ENCODE measurements at regions not wholly inside any gene's neighbourhood (a gene's known extent, or its start where the extent isn't known, plus 50 kb on each side); places are given as distances from the start of the nearest gene placed in this dataset.

DNA sequence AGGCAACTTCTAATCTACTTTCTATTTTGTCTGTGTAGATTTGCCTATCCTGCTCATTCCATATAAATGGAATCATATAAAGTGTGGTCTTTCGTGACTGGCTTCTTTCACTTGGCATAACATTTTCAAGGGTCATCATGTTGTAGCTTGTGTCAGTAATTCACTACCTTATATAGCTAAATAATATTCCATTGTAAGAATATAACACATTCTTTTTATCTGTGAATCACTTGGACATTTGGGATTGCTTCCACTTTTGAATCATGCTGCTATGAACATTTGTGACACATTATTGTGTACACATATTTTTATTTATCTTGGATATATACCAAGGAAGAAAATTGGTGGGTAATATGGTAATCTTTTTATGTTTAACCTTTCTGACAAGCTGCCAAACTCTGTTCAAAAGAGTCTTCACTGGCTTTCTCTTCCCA is 89.0 kb upstream of the CSNK1A1L start:
- TF ChIP-seq, protein P1, sequence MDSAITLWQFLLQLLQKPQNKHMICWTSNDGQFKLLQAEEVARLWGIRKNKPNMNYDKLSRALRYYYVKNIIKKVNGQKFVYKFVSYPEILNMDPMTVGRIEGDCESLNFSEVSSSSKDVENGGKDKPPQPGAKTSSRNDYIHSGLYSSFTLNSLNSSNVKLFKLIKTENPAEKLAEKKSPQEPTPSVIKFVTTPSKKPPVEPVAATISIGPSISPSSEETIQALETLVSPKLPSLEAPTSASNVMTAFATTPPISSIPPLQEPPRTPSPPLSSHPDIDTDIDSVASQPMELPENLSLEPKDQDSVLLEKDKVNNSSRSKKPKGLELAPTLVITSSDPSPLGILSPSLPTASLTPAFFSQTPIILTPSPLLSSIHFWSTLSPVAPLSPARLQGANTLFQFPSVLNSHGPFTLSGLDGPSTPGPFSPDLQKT (IDR thresholded peaks at IDR 0.05; ENCODE audit: borderline replicate concordance, low read depth, low read length): no peak
- H3K27ac ChIP-seq (ENCODE audit: extremely low read depth, low read depth, low read length): no peak overlapping the region
- H3K4me1 ChIP-seq (ENCODE audit: control insufficient read depth, insufficient read depth, low read length): no peaks in the 10 kb centered on the region
- H3K9me3 ChIP-seq (ENCODE audit: control insufficient read depth, insufficient read depth, low read depth, low read length): no peaks in the 10 kb centered on the region
- no peak overlapping the region for H3K4me3 ChIP-seq (ENCODE audit: low read depth, low read length)
- H3K36me3 ChIP-seq (ENCODE audit: control insufficient read depth in 2 of 2, insufficient read depth in 1 of 2, low read length in 2 of 2): no peaks in the 10 kb centered on the region
- ChIA-PET POLR2A (no interaction called here), CTCF (no interaction called here)

DNA sequence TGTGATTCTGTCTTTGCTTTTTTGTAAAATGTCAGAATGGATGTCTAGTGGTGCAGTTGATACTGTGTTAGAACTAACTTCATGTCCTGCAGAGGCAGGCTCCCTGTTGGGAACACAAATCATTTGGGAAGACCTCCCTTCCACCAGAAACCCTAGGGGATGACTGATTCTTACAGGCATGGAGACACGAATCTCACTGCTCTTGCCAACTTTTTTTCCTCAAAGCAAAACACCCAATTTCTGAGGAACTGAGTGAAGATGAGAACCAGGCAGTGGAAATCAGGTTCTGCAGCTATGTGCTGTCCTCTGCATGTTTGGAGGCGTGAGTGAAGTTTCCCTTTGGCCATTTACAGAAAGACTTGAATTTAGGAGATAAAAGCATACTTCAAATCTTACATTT is 87.5 kb upstream of the CSNK1A1L start:
- Histone ChIP-seq H3K4me1 (ENCODE audit: control insufficient read depth, insufficient read depth, low read length) (no peaks in the 10 kb centered on the region), H3K4me3 (ENCODE audit: low read depth, low read length) (no peak overlapping the region), H3K36me3 (ENCODE audit: control insufficient read depth in 2 of 2, insufficient read depth in 1 of 2, low read length in 2 of 2) (no peaks in the 10 kb centered on the region), H3K27ac (ENCODE audit: extremely low read depth, low read depth, low read length) (no peak overlapping the region), H3K9me3 (ENCODE audit: control insufficient read depth, insufficient read depth, low read depth, low read length) (no peaks in the 10 kb centered on the region)
- ChIA-PET POLR2A (no interaction called here), CTCF (no interaction called here)
- TF ChIP-seq EGR2 (tag by site-specific recombination; IDR thresholded peaks at IDR 0.05; ENCODE audit: low read depth) (no peak), ZNF19 (tag by site-specific recombination; IDR thresholded peaks at IDR 0.05; ENCODE audit: low read depth) (no peak), ZNF521 (tag by site-specific recombination; IDR thresholded peaks at IDR 0.05) (no peak), ZNF654 (tag by site-specific recombination; IDR thresholded peaks at IDR 0.05; ENCODE audit: low read depth) (no peak), ZXDB (tag by site-specific recombination; IDR thresholded peaks at IDR 0.05) (no peak), ZNF426 (tag by site-specific recombination; IDR thresholded peaks at IDR 0.05) (no peak), HOXC10 (CRISPR knock-in tag; IDR thresholded peaks at IDR 0.05) (no peak)
- TF ChIP-seq, protein P2, sequence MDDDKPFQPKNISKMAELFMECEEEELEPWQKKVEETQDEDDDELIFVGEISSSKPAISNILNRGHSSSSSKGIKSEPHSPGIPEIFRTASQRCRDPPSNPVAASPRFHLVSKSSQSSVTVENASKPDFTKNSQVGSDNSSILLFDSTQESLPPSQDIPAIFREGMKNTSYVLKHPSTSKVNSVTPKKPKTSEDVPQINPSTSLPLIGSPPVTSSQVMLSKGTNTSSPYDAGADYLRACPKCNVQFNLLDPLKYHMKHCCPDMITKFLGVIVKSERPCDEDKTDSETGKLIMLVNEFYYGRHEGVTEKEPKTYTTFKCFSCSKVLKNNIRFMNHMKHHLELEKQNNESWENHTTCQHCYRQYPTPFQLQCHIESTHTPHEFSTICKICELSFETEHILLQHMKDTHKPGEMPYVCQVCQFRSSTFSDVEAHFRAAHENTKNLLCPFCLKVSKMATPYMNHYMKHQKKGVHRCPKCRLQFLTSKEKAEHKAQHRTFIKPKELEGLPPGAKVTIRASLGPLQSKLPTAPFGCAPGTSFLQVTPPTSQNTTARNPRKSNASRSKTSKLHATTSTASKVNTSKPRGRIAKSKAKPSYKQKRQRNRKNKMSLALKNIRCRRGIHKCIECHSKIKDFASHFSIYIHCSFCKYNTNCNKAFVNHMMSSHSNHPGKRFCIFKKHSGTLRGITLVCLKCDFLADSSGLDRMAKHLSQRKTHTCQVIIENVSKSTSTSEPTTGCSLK (tag by site-specific recombination; IDR thresholded peaks at IDR 0.05): no peak
- TF ChIP-seq, protein P3, sequence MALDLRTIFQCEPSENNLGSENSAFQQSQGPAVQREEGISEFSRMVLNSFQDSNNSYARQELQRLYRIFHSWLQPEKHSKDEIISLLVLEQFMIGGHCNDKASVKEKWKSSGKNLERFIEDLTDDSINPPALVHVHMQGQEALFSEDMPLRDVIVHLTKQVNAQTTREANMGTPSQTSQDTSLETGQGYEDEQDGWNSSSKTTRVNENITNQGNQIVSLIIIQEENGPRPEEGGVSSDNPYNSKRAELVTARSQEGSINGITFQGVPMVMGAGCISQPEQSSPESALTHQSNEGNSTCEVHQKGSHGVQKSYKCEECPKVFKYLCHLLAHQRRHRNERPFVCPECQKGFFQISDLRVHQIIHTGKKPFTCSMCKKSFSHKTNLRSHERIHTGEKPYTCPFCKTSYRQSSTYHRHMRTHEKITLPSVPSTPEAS (tag by site-specific recombination; IDR thresholded peaks at IDR 0.05): no peak
- TF ChIP-seq, protein P4, sequence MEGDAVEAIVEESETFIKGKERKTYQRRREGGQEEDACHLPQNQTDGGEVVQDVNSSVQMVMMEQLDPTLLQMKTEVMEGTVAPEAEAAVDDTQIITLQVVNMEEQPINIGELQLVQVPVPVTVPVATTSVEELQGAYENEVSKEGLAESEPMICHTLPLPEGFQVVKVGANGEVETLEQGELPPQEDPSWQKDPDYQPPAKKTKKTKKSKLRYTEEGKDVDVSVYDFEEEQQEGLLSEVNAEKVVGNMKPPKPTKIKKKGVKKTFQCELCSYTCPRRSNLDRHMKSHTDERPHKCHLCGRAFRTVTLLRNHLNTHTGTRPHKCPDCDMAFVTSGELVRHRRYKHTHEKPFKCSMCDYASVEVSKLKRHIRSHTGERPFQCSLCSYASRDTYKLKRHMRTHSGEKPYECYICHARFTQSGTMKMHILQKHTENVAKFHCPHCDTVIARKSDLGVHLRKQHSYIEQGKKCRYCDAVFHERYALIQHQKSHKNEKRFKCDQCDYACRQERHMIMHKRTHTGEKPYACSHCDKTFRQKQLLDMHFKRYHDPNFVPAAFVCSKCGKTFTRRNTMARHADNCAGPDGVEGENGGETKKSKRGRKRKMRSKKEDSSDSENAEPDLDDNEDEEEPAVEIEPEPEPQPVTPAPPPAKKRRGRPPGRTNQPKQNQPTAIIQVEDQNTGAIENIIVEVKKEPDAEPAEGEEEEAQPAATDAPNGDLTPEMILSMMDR (tag by site-specific recombination; IDR thresholded peaks at IDR 0.05): no peak
- TF ChIP-seq, protein P5, sequence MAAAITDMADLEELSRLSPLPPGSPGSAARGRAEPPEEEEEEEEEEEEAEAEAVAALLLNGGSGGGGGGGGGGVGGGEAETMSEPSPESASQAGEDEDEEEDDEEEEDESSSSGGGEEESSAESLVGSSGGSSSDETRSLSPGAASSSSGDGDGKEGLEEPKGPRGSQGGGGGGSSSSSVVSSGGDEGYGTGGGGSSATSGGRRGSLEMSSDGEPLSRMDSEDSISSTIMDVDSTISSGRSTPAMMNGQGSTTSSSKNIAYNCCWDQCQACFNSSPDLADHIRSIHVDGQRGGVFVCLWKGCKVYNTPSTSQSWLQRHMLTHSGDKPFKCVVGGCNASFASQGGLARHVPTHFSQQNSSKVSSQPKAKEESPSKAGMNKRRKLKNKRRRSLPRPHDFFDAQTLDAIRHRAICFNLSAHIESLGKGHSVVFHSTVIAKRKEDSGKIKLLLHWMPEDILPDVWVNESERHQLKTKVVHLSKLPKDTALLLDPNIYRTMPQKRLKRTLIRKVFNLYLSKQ (tag by site-specific recombination; IDR thresholded peaks at IDR 0.05; ENCODE audit: borderline replicate concordance): no peak
- TF ChIP-seq, protein P6, sequence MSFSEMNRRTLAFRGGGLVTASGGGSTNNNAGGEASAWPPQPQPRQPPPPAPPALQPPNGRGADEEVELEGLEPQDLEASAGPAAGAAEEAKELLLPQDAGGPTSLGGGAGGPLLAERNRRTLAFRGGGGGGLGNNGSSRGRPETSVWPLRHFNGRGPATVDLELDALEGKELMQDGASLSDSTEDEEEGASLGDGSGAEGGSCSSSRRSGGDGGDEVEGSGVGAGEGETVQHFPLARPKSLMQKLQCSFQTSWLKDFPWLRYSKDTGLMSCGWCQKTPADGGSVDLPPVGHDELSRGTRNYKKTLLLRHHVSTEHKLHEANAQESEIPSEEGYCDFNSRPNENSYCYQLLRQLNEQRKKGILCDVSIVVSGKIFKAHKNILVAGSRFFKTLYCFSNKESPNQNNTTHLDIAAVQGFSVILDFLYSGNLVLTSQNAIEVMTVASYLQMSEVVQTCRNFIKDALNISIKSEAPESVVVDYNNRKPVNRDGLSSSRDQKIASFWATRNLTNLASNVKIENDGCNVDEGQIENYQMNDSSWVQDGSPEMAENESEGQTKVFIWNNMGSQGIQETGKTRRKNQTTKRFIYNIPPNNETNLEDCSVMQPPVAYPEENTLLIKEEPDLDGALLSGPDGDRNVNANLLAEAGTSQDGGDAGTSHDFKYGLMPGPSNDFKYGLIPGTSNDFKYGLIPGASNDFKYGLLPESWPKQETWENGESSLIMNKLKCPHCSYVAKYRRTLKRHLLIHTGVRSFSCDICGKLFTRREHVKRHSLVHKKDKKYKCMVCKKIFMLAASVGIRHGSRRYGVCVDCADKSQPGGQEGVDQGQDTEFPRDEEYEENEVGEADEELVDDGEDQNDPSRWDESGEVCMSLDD (tag by site-specific recombination; IDR thresholded peaks at IDR 0.05): no peak
- TF ChIP-seq, protein P7, sequence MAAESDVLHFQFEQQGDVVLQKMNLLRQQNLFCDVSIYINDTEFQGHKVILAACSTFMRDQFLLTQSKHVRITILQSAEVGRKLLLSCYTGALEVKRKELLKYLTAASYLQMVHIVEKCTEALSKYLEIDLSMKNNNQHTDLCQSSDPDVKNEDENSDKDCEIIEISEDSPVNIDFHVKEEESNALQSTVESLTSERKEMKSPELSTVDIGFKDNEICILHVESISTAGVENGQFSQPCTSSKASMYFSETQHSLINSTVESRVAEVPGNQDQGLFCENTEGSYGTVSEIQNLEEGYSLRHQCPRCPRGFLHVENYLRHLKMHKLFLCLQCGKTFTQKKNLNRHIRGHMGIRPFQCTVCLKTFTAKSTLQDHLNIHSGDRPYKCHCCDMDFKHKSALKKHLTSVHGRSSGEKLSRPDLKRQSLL (tag by site-specific recombination; IDR thresholded peaks at IDR 0.05): no peak
- TF ChIP-seq, protein P8, sequence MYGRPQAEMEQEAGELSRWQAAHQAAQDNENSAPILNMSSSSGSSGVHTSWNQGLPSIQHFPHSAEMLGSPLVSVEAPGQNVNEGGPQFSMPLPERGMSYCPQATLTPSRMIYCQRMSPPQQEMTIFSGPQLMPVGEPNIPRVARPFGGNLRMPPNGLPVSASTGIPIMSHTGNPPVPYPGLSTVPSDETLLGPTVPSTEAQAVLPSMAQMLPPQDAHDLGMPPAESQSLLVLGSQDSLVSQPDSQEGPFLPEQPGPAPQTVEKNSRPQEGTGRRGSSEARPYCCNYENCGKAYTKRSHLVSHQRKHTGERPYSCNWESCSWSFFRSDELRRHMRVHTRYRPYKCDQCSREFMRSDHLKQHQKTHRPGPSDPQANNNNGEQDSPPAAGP (tag by site-specific recombination; IDR thresholded peaks at IDR 0.05): no peak
- TF ChIP-seq, protein P9, sequence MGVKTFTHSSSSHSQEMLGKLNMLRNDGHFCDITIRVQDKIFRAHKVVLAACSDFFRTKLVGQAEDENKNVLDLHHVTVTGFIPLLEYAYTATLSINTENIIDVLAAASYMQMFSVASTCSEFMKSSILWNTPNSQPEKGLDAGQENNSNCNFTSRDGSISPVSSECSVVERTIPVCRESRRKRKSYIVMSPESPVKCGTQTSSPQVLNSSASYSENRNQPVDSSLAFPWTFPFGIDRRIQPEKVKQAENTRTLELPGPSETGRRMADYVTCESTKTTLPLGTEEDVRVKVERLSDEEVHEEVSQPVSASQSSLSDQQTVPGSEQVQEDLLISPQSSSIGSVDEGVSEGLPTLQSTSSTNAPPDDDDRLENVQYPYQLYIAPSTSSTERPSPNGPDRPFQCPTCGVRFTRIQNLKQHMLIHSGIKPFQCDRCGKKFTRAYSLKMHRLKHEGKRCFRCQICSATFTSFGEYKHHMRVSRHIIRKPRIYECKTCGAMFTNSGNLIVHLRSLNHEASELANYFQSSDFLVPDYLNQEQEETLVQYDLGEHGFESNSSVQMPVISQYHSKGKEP (tag by site-specific recombination; IDR thresholded peaks at IDR 0.05): no peak
- TF ChIP-seq, protein P10, sequence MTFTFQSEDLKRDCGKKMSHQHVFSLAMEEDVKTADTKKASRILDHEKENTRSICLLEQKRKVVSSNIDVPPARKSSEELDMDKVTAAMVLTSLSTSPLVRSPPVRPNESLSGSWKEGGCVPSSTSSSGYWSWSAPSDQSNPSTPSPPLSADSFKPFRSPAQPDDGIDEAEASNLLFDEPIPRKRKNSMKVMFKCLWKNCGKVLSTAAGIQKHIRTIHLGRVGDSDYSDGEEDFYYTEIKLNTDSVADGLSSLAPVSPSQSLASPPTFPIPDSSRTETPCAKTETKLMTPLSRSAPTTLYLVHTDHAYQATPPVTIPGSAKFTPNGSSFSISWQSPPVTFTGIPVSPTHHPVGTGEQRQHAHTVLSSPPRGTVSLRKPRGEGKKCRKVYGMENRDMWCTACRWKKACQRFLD (tag by site-specific recombination; IDR thresholded peaks at IDR 0.05): no peak

Measured in HEK293 (cell line).